Adipose tissue (tissue), 3 donors: ENCODE measurements at regions not wholly inside any gene's neighbourhood (a gene's known extent, or its start where the extent isn't known, plus 50 kb on each side); places are given as distances from the start of the nearest gene placed in this dataset.

ENCODE experiments used
- H3K27ac ChIP-seq: one replicate; pipeline ENCODE4 v1.5.1; 2013; ENCODE audit warnings: low read depth, low read length
- WGBS, 3 donors: extraction: QIAGEN DNeasy Blood & Tissue Kit; methylation state at CpG; one replicate each; pipeline ENCODE4 v1.1.7; 2013; 5-methylcytosine and 5-hydroxymethylcytosine counted together
- donor health status: healthy with polysubstance abuse.
- donor health status: Bipolar disorder and iron deficiency.
- donor health status: healthy.

DNA sequence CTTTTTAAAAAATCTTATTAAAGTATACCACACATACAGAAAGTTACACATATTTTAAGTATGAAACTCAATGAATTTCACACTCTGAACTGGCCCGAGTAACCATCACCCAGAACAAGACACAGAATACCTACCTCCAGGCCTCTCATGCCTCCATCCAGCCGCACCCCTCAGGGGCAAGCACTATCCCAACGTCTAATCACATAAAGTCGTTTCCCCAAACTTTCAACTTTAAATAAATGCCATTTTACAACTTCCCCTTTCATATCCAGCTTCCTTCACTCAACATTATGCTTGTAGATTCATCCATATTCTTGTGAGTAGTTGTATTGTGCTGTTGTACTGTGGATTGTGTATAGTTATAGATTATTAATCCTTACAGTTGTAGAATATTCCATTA, 539.1 kb downstream of the CD83 start:
- H3K27ac ChIP-seq: no peak overlapping the region
- WGBS, 3 donors: 38 to 58% (median 39%) methylated on average over 4 of the region's 4 CpGs

DNA sequence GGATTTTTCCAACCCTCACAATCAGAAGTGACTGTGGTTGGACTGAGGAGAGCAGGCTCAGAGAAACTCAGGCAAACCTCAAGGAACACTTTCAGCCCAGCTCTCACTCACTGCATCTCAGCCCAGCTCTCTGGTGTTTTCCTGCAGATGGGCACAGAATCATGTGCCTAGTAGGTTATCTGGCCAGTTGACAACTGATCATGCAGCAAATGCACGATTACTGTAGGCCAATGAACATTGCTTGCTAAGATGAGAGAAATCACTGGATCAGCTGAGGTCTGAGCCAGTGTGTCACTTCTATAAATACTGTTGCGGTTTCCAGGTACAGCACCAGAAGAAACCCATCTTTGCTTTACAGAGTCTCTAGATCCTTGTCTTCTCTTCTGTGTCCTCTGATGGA, 540.5 kb downstream of the CD83 start:
- 75 to 93% (median 92%) methylated on average over 2 of the region's 2 CpGs for WGBS, 3 donors
- no peak overlapping the region for H3K27ac ChIP-seq

DNA sequence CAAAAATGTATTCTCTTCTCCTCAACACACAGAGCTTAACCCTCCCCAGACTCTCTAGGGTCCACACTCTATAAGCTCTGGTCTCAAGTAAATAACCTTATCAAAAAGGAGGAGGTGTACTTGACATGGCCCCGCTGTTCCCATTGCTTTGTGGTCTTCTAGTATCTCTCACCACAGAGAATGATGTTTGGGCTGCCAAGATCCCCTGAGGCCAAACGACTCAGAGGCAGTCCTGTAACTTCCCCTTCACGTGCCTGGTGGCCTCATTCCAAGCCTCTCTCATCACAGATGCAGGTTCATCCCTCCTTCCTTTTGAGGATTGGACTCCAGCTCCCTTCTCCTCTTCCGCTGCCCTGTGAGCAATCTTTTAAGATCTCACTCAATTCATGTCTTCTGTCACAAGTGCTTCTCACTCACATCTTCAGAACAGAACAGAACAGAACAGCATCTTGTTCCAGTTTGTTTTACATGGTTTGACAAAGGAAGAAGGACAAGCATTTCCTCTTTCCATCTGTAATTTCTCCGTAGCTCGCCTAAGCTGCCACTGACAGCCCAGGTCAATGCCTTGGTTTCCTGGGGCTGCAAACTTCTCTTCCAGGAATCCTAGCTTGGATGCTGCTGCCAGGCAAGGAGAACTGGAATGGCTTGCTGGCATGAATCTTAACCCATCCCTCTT, 541.5 kb downstream of the CD83 start:
- 39 to 61% (median 53%) methylated on average over 6 of the region's 6 CpGs for WGBS, 3 donors
- H3K27ac ChIP-seq: no peak overlapping the region

DNA sequence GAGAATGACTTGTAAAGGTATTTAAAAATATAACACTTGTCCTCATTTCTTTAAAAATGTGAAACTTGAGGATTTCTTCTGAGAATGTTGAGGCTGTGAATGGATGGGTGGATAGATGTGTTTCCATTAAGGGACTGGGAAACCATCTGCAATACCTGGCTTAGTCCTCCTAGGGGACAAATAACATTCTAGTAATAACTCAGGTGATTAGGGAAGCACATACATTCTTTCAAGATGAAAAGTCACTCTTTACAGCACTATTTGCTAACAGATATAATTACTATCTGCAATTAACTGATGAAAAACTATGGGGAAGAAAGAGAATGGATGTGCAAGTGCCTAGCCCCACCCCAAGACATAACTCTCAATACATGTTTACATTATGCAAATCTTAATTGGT, 542.3 kb downstream of the CD83 start:
- H3K27ac ChIP-seq: no peak overlapping the region

DNA sequence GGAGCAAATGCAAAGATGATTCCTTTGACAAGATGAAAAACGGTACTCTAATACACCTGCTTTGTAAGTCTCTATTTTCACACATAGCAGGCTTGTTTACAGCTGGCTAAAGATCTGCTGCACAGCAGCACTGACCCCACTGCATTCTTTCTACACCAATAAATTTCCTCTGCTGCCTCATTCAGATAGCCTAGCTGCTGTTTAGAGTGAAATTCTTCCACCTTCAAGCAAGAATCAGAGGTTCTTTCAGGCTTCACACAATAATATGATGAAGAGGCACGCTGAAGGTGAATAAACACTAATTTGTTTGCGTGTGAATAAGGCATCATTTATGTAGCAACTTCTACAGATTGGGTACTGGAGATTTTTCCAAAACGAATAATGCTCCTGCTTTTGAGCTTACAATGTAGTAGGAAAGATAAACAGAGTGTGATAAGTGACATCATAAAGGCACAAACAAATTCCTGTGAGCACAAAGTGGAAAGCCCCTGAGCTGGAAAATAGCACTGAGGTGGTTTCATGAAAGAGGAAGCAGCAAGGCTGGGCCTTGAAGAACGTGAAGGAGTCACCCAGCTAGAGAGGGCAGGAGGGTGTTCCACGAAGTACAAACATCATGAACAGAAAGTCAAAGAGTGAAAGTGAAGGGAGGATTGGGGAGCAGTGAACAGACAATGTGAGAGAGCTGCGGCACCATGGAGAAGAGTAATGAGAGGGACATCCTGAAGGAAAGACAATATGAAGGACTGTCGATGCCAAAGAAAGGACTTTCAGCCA, 543.4 kb downstream of the CD83 start:
- WGBS, 3 donors: 44 to 65% (median 63%) methylated on average over 8 of the region's 8 CpGs

DNA sequence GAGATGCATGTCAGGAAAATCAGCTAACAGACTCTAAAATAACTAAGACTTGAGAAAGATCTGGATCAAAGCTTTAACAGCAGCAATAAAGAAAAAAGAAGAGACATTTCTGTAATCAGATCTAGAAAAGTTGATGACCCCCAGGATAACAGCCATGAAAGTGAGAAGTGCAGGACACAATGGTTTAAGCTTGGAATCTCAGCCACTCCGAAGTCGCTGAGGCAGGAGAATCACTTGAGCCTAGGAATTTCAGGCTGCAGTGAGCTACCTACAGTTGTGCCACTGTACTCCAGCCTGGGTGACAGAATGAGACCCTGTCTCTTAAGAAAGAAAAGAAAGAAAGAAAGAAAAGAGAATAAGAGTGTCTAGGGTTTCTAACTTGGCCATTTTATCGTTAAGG, 544.1 kb downstream of the CD83 start:
- H3K27ac ChIP-seq: no peak overlapping the region
- 81 to 96% (median 94%) methylated on average over 3 of the region's 3 CpGs for WGBS, 3 donors

More for the DNA sequence above, 543.4 kb downstream of the CD83 start:
- no peak overlapping the region for H3K27ac ChIP-seq

DNA sequence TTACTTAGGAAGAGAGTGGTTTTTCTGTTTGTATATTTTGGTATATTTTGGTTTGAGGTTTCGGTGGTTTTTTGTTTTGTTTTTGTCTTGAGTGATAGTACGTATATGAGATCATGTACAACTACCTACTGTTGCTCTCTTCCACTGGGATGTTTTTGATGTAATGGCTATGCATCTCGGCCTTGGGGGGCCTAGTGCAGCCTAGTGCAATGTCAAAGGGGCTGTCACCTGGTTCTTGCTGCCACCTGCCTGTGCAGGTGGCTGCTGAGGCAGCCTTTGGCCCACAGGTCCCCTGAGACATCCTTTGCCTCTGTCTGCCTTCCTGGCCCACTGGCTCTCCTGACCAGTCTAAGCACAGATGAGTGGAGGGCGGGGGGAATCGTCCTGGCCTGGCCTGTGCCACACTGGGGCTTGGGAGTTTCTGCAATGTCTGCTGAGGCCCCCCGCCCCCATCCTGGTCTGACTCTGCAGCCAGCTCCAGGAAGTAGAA, 546.6 kb downstream of the CD83 start:
- WGBS, 3 donors: 60 to 64% (median 63%) methylated on average over 6 of the region's 6 CpGs

DNA sequence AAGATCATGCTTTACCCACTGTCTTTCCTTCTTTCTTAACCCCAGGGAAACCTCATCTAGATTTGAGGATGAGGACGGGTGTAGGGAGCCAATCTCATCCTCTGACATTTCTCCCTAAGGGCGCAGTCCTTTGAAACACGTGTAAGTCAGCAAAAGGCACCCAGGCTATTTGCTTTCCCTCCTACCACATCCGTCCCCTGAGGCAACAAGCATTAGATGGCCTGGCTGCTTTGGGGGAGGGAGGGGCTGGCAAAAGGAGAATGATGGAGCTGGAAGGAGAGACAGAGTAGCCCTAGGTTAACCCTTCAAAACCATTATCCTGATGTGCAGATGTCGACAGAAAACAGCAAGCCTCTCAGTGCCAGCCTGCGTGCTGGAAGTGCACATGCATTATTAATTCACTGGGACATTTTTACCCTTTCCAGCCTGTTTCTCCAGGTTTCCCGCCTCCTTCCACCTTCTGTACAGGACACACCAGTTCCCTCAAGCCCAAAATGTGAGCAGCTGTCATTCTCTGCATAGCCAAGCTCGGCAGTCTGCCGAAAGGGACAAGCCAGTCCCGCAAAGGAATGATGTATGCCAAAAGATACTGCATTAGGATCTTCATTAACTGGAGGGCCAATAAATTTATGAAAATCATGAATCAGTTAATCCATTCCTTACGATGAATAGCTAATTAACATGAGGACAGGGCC, 547.2 kb downstream of the CD83 start:
- no peak overlapping the region for H3K27ac ChIP-seq
- 67 to 76% (median 69%) methylated on average over 11 of the region's 11 CpGs for WGBS, 3 donors

More for the DNA sequence above, 546.6 kb downstream of the CD83 start:
- no peak overlapping the region for H3K27ac ChIP-seq

DNA sequence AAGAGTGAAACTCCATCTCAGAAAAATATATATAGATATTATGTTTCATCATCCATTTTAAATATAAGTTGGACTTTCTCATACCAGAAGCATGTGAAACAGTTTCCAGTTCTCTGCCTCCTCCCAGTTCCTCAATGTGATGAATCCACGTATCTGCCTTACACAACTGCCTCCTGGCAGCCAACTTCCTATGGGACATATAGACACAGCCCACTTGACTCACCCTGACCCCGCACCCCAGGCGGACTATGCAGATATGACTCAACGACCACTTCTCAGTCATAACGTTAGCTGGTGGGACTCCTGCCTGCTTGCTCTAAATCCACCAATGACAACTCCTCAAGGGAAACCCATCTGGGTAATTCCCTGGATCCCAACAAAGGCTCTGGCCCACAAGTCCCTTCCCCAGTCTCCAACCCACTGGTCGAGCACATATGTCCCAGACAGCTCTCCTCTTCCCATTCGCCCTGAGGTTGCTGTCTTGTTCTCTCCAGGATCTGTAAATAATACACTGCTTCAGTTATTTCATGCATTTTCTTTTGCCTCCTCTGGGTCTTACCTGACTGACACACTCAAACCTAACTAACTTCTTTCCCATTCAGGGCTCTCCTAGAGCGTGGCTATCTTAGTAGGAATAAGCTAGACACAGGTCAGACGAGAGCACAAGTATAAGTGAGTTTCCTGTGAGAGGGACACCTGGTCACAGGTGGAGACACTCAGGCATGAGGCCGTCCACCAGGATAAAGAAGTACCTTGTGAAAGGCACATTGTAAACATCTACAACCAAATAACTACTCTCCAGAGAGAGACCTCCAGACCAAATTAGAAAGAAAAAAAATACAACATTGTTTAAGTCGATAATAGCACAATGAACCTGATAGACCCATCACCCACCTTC, 548.5 kb downstream of the CD83 start:
- no peak overlapping the region for H3K27ac ChIP-seq
- WGBS, 3 donors: 66 to 77% (median 72%) methylated on average over 11 of the region's 11 CpGs

DNA sequence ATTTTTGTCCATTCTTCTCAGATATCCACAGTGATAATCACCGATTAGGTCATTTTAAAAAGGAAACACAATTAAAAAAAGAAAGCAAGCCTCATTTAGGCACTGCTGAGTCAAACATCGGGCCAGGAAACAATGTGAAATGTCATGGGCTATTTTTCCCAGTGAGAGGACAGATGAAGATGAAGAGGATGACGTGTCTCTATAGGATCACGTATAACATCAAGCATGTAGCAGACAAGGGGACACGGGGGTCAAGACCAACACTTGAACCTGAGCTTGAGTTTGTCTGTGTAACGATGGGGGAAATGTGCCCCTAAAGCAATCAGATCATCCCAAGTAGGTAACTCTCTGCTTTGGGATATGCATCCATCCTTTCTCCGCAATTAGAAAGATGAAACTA, 553.2 kb downstream of the CD83 start:
- 75 to 84% (median 80%) methylated on average over 7 of the region's 7 CpGs for WGBS, 3 donors
- H3K27ac ChIP-seq: no peak overlapping the region

DNA sequence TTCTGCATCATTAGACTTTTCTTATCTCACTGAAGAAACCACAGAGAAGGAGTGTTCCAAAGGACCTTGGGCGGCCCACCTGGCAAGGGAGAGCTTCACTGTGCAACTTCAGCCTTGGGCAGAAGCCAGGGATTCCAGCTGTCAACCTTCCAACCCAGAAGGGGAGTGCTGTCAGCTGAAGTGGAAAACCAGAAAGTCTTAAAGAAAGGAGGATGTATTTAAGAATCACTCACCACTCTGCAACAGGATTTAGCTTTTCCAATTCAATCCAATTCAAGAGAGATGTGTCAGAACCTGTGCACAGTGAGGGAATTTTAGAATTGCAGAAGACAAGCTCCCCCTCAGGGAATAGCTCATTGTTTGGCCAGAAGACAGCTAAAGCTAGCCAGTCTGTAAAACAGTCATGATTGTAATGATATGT, 553.7 kb downstream of the CD83 start:
- 30 to 44% (median 37%) methylated on average over 1 of the region's 1 CpG for WGBS, 3 donors
- H3K27ac ChIP-seq: no peak overlapping the region

DNA sequence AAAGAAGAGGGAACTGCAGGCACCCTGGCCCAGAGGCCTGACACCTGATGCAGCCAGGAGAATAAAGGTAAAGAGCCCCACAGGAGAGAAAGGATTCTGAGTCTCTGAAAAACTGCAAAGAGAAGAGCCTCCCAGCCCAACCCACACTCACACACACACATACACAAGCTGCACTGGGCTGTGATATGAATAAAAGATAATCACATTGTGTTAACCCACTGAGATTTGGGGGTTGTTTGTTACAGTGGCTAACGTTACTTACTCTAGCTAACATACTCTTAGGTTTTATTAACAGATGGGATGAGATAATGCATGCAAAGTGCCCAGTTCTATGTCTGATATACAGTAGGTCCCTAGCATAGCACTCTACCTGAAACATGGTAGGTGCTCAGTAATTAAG, 554.4 kb downstream of the CD83 start:
- 88 to 91% (median 90%) methylated on average over 1 of the region's 1 CpG for WGBS, 3 donors
- no peak overlapping the region for H3K27ac ChIP-seq

DNA sequence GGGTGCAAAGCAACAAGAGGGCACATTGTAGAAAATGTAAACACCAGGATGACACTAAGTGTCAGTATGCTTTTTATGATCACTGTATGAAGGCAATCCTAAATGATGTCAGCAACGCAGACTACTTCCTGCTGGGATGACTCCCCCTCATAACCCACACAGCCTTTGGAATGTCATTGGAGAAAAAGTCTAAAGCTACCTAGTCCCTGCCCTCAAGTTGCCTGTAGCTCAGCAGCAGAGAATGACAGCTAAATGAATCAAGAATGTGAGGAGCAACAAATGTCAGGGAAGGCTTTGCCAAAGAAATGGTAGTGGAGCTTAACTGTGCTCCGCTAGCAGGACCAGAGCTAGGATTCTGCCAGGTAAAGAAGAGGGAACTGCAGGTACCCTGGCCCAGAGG, 555.6 kb downstream of the CD83 start:
- H3K27ac ChIP-seq: no peak overlapping the region
- 84 to 95% (median 93%) methylated on average over 2 of the region's 2 CpGs for WGBS, 3 donors

DNA sequence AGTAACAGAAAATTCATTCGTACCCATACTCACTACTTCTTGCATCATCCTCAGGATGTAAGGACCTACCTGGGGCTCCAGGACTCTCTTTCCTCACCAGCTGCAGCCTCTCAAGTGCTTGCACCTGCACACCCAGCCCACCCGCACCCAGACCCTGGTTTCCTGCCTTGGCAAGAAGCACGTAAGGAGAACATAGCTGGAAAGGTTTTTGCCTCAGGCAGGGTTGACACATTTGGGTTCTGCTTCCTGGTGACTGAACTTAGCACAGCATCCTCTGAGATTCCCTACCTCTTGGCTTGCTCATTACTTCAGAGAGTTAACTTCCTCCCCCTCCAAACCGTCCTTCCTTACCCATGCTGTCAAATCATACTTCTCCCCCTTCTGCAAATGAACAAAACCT, 556.9 kb downstream of the CD83 start:
- WGBS, 3 donors: 67 to 80% (median 72%) methylated on average over 4 of the region's 4 CpGs
- no peak overlapping the region for H3K27ac ChIP-seq

DNA sequence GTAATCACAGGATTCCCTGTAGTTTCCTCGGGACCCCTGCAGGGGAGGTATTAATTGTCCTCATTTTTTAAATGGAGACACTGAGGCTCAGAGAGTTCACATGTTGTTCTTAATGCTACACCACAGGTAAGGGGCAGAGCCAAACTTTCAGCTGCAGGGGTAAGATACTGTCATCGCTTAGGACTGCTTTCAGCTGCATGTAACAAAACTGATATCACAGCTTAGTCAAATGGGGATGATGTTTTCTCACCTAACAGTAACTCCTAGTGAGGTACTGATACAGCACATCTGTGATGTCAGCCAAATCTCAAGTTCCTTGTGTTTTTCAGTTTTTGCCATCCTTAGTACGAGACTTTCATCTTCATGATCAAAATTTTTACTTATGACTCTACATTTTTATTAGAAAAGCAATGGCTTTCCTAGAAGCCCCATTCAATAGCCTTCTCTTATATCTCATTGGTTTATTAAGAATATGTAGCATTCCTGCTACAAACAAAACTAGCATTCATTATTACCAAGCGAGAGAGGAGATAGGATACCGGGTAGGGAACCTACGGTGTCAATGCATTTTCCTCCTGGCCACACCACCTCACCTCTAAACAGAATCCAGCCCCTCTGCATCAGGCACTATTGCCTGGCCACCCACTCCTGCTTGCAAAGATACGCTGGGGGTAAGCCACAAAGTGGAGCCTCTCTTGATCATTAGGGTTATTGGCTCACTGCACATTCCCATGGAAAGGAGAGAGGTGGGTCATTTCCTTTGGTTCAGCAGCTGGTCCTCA, 557.5 kb downstream of the CD83 start:
- 95 to 98% (median 95%) methylated on average over 7 of the region's 7 CpGs for WGBS, 3 donors
- H3K27ac ChIP-seq: no peak overlapping the region

DNA sequence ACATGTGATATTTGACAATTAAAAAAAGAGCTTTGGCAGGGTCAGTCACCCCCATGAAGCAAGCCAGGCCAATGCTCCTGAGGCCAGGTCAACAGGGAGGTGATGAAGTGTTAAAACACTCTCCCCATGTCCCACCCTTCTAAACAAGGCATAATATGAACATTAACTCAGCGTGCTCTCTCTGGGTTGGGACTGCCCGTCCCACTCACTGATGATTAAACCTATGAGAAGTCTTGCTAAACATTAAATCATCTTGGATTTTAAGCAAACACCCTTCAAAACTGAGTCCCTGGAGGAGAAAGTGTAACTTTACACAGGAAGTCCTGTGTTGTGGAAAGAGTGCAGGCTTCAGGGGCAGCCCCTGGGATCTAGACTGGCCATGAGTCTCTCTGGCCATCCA, 558.5 kb downstream of the CD83 start:
- 65 to 70% (median 67%) methylated on average over 2 of the region's 2 CpGs for WGBS, 3 donors
- no peak overlapping the region for H3K27ac ChIP-seq

DNA sequence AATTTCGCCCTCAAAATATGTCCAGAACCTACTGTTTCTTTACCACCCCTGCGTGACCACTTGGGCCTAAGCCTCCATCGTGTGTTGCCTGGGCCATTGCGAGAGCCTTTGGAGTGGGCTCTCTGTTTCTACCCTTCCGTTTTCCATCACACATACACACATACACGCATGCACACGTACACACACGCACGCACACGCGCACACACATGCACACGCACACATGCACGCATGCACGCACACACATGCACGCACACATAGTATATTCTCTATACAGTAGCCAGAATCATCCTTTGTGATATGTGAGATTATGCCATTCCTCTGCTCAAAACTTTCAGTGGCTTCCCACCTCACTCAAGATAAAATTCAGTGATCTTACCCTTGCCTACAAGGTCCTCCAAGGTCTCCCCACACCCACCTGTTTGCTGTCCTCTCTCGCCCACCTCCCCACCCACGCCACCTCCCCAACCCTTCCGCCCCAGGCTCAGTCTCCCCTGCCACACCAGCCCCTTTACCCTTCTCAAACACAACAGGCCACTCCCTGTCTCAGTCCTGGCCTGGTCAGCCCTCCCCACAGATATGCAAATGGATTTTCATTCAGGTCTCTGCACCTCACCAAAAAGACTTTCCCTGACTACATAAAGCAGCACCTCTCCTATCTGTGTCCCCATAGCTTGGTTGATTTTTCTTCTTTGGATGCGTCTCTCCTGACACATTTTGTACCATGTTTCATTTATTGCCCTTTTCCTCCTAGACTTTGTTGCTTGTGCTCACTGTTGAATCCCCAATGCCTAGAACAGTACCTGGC, 559.6 kb downstream of the CD83 start:
- no peak overlapping the region for H3K27ac ChIP-seq
- whole genome bisulfite sequencing, 3 donors: 90 to 98% (median 98%) methylated on average over 19 of the region's 19 CpGs
